PC-9 (cell line): ENCODE measurements at regions not wholly inside any gene's neighbourhood (a gene's known extent, or its start where the extent isn't known, plus 50 kb on each side); places are given as distances from the start of the nearest gene placed in this dataset.

ENCODE experiments used
- BruUV-seq: library from RNA; stranded (reverse); fragments of 400-500 nt; replicated peaks from 2 replicates; lab custom pipeline; 2021; lab: Mats Ljungman, UMichigan
- CTCF ChIA-PET: fragments of 300-600 bp; sonication (Branson Sonifier 250); formaldehyde crosslinking; loops from one replicate; lab custom pipeline; 2022; ENCODE audit warnings: antibody characterized with exemption; lab: Charles Lee
- POLR2A ChIA-PET: fragments of 300-600 bp; sonication (Branson Sonifier 250); formaldehyde crosslinking; loops from one replicate; lab custom pipeline; 2022; ENCODE audit warnings: antibody characterized with exemption; ENCODE audit not compliant: unreplicated experiment; lab: Charles Lee
- DNase-seq, 2 experiments: peaks; one replicate each; pipeline versions ENCODE4 v3.0.0 to v3.0.0-alpha.2; 2015 to 2022; ENCODE audit warnings: mixed read lengths in 1 of 2
- H2AFZ ChIP-seq: fragments of 200-600 bp; sonication (generic); 2 replicates; pipeline ENCODE4 v1.8.1; 2017; ENCODE audit warnings: antibody characterized with exemption
- H3F3A ChIP-seq: fragments of 200-600 bp; sonication (generic); 2 replicates; pipeline ENCODE4 v1.8.1; 2017; ENCODE audit warnings: antibody characterized with exemption, mild to moderate bottlenecking, low read depth; ENCODE audit not compliant: insufficient read depth
- H3K27ac ChIP-seq: fragments of 200-600 bp; sonication (generic); 2 replicates; pipeline ENCODE4 v1.6.1; 2016; ENCODE audit warnings: mixed run types
- H3K27me3 ChIP-seq: fragments of 200-600 bp; sonication (generic); 2 replicates; pipeline ENCODE4 v1.6.1; 2016; ENCODE audit warnings: low read depth, mixed run types; ENCODE audit not compliant: insufficient read depth
- H3K36me3 ChIP-seq: fragments of 200-600 bp; sonication (generic); 2 replicates; pipeline ENCODE4 v1.6.1; 2016; ENCODE audit warnings: low read depth, mixed run types
- H3K4me1 ChIP-seq: fragments of 200-600 bp; sonication (generic); replicated peaks from 2 replicates; pipeline ENCODE4 v1.6.1; 2016; ENCODE audit warnings: mixed run types; ENCODE audit not compliant: insufficient read depth
- H3K4me2 ChIP-seq: fragments of 200-600 bp; sonication (generic); 2 replicates; pipeline ENCODE4 v1.6.1; 2017; ENCODE audit warnings: mixed run types
- H3K4me3 ChIP-seq: fragments of 200-600 bp; sonication (generic); 2 replicates; pipeline ENCODE4 v1.6.1; 2016; ENCODE audit warnings: mixed run types
- H3K79me2 ChIP-seq: fragments of 200-600 bp; sonication (generic); 2 replicates; pipeline ENCODE4 v1.6.1; 2017; ENCODE audit warnings: low read depth, mixed run types
- H3K9me2 ChIP-seq: fragments of 200-600 bp; sonication (generic); 2 replicates; pipeline ENCODE4 v1.8.1; 2017; ENCODE audit warnings: mild to moderate bottlenecking; ENCODE audit not compliant: insufficient read depth
- H3K9me3 ChIP-seq: fragments of 200-600 bp; sonication (generic); 2 replicates; pipeline ENCODE4 v1.8.1; 2016; ENCODE audit warnings: low read depth; ENCODE audit not compliant: insufficient read depth
- H4K20me1 ChIP-seq: fragments of 200-600 bp; sonication (generic); 2 replicates; pipeline ENCODE4 v1.8.1; 2017; ENCODE audit not compliant: insufficient read depth
- CTCF ChIP-seq: fragments of 200-600 bp; sonication (generic); conservative IDR thresholded peaks from 2 replicates; pipeline ENCODE4 v1.6.1; 2017; ENCODE audit warnings: mixed run types, antibody characterized with exemption, mild to moderate bottlenecking, moderate library complexity
- EZH2 ChIP-seq: fragments of 200-600 bp; sonication (generic); IDR thresholded peaks from 2 replicates; pipeline ENCODE4 v1.8.0; 2017; ENCODE audit warnings: antibody characterized with exemption, low read depth
- intact Hi-C: fragments of 100-400 bp; cut with micrococcal nuclease; formaldehyde crosslinking; loops from one replicate; pipeline ENCODE4 v1.10.0; 2022; ENCODE audit not compliant: unreplicated experiment

GRCh38 chr3:135528413-135529015, 437.0 kb upstream of the PPP2R3A start:
- Histone ChIP-seq H3K36me3 (no peaks in the 10 kb centered on the region), H3K9me2 (no peaks in the 10 kb centered on the region), H3F3A (no peaks in the 10 kb centered on the region), H3K9me3 (no peaks in the 10 kb centered on the region), H3K4me3 (no peak overlapping the region), H3K79me2 (no peaks in the 10 kb centered on the region), H3K4me2 (no peak overlapping the region), H3K27ac (no peak overlapping the region), H3K27me3 (peaks cover 23% of the 10 kb centered on the region), H3K4me1 (no peaks in the 10 kb centered on the region), H4K20me1 (no peaks in the 10 kb centered on the region), H2AFZ (no peak overlapping the region)
- no TSS peak for BruUV-seq
- ChIA-PET POLR2A (no interaction called here), CTCF (no interaction called here)
- DNase-seq: no peak
- TF ChIP-seq CTCF: no peak
- TF ChIP-seq EZH2: no peak
- intact Hi-C loops: no loop called here

- Histone ChIP-seq H3K36me3 (no peaks in the 10 kb centered on the region), H4K20me1 (no peaks in the 10 kb centered on the region), H3K9me3 (no peaks in the 10 kb centered on the region), H3K27ac (no peak overlapping the region), H3K79me2 (no peaks in the 10 kb centered on the region), H2AFZ (no peak overlapping the region), H3K4me3 (no peak overlapping the region), H3F3A (no peaks in the 10 kb centered on the region), H3K27me3 (peaks cover 14% of the 10 kb centered on the region; the same call in 1 of the 2 replicates), H3K9me2 (no peaks in the 10 kb centered on the region), H3K4me1 (no peaks in the 10 kb centered on the region), H3K4me2 (no peak overlapping the region)
- DNase-seq: no peak
- no peak for TF ChIP-seq EZH2
- no peak for TF ChIP-seq CTCF
- CTCF ChIA-PET: no interaction called here
- intact Hi-C loops: no loop called here
- no TSS peak for BruUV-seq
- POLR2A ChIA-PET: no interaction called here
Measured at GRCh38 chr3:135532021-135532420, 433.5 kb upstream of the PPP2R3A start.

GRCh38 chr3:135538123-135538522, 427.4 kb upstream of the PPP2R3A start:
- CTCF ChIA-PET: no interaction called here
- Histone ChIP-seq H3K4me2 (no peak overlapping the region), H3K27me3 (peaks cover 20% of the 10 kb centered on the region; the same call in 1 of the 2 replicates), H3F3A (no peaks in the 10 kb centered on the region), H3K27ac (no peak overlapping the region), H3K9me2 (no peaks in the 10 kb centered on the region), H3K9me3 (no peaks in the 10 kb centered on the region), H3K79me2 (no peaks in the 10 kb centered on the region), H4K20me1 (no peaks in the 10 kb centered on the region), H3K4me3 (no peak overlapping the region), H2AFZ (no peak overlapping the region), H3K36me3 (no peaks in the 10 kb centered on the region), H3K4me1 (no peaks in the 10 kb centered on the region)
- no TSS peak for BruUV-seq
- intact Hi-C loops: no loop called here
- POLR2A ChIA-PET: no interaction called here
- TF ChIP-seq EZH2 (no peak), CTCF (no peak)
- no peak for DNase-seq
